RWPE2 (cell line): ENCODE measurements at regions not wholly inside any gene's neighbourhood (a gene's known extent, or its start where the extent isn't known, plus 50 kb on each side); places are given as distances from the start of the nearest gene placed in this dataset.
A peak's percentile ranks its signal among the peaks of the same experiment; 100 is the strongest.

Experiments used
- ATAC-seq: fragments of 200-7000 bp; cut with Tn5 transposase; 3 replicates; pipeline ENCODE4 v1.9.1; 2021; ENCODE audit warnings: low read depth
- DNase-seq: peaks from one replicate; pipeline ENCODE4 v3.0.0-alpha.2; 2020; ENCODE audit warnings: low spot score
- H3K27ac ChIP-seq: fragments of 450-650 bp; 2 replicates; pipeline ENCODE4 v1.5.1; 2017; ENCODE audit warnings: mild to moderate bottlenecking; ENCODE audit not compliant: poor library complexity, severe bottlenecking
- H3K27me3 ChIP-seq: fragments of 250-450 bp; sonication (Bioruptor Pico); 2 replicates; pipeline ENCODE4 v1.5.1; 2021; ENCODE audit warnings: mild to moderate bottlenecking, moderate library complexity; ENCODE audit not compliant: insufficient read depth, poor library complexity, severe bottlenecking
- H3K36me3 ChIP-seq: fragments of 250-450 bp; sonication (Bioruptor Pico); 2 replicates; pipeline ENCODE4 v1.5.1; 2020; ENCODE audit warnings: low read depth, mild to moderate bottlenecking, moderate library complexity
- H3K4me1 ChIP-seq: fragments of 250-450 bp; sonication (Bioruptor Pico); 2 replicates; pipeline ENCODE4 v1.5.1; 2021; ENCODE audit warnings: mild to moderate bottlenecking, moderate library complexity; ENCODE audit not compliant: insufficient read depth, poor library complexity, severe bottlenecking
- H3K4me3 ChIP-seq: fragments of 250-450 bp; sonication (Bioruptor Pico); 2 replicates; pipeline ENCODE4 v1.5.1; 2021; ENCODE audit warnings: mild to moderate bottlenecking, moderate library complexity; ENCODE audit not compliant: severe bottlenecking
- H3K9me3 ChIP-seq: fragments of 250-450 bp; sonication (Bioruptor Pico); 2 replicates; pipeline ENCODE4 v1.5.1; 2021; ENCODE audit warnings: mild to moderate bottlenecking, moderate library complexity; ENCODE audit not compliant: severe bottlenecking
- TF ChIP-seq, protein P1 (sequence below): fragments of 450-650 bp; IDR thresholded peaks from one replicate; pipeline ENCODE4 v1.5.1; 2017; ENCODE audit warnings: mild to moderate bottlenecking, moderate library complexity; ENCODE audit not compliant: poor library complexity, severe bottlenecking

DNA sequence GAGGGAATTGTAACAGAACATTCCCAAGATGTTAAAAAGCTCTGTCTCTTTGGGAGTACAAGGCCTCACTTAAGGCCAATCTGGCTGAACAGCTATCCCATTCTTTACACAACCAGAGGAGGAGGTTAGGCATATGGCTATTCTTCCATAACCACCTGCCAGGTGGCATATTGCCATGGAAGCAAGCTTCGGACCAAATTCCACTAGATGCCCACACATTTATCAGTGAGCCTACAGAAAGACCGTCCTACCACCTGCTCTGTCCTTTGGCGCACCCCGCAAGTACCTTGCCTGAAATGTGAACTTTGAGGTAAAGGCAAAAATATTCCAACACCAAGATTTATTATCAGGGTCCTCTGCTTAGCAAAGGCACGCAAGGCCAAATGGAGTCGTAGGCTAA is 519.9 kb upstream of the TNP1 start:
- Histone ChIP-seq H3K27me3 (no peaks in the 10 kb centered on the region), H3K27ac (no peak overlapping the region), H3K4me3 (no peak overlapping the region), H3K4me1 (no peaks in the 10 kb centered on the region), H3K36me3 (no peaks in the 10 kb centered on the region), H3K9me3 (no peaks in the 10 kb centered on the region)
- TF ChIP-seq, protein P1, sequence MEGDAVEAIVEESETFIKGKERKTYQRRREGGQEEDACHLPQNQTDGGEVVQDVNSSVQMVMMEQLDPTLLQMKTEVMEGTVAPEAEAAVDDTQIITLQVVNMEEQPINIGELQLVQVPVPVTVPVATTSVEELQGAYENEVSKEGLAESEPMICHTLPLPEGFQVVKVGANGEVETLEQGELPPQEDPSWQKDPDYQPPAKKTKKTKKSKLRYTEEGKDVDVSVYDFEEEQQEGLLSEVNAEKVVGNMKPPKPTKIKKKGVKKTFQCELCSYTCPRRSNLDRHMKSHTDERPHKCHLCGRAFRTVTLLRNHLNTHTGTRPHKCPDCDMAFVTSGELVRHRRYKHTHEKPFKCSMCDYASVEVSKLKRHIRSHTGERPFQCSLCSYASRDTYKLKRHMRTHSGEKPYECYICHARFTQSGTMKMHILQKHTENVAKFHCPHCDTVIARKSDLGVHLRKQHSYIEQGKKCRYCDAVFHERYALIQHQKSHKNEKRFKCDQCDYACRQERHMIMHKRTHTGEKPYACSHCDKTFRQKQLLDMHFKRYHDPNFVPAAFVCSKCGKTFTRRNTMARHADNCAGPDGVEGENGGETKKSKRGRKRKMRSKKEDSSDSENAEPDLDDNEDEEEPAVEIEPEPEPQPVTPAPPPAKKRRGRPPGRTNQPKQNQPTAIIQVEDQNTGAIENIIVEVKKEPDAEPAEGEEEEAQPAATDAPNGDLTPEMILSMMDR, result no peak
- ATAC-seq (no peak), DNase-seq (no peak)

DNA sequence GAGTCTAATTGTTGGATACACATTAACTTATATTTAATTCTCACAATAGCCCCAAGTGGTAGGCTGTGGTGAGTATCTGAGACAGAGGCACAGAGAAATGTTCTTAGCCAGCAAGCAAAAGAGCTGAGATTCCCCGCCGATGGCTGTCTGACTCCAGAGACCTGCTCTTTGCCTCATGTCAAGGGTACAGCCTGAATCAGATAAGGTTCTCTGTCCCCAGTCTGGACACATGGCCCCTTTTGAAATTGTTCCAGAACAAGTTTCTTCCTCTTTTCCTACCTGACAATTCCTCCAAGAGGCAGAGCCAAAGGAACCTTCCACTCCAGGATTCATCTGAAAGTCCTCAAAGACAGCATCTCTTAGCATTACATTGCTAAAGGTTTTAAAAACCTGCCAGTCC is 512.9 kb upstream of the TNP1 start:
- Histone ChIP-seq H3K4me3 (no peak overlapping the region), H3K27me3 (no peaks in the 10 kb centered on the region), H3K36me3 (no peaks in the 10 kb centered on the region), H3K9me3 (no peaks in the 10 kb centered on the region), H3K27ac (no peak overlapping the region), H3K4me1 (peaks cover 10% of the 10 kb centered on the region)
- DNase-seq, result no peak
- no peak for ATAC-seq
- TF ChIP-seq, protein P1, result no peak

DNA sequence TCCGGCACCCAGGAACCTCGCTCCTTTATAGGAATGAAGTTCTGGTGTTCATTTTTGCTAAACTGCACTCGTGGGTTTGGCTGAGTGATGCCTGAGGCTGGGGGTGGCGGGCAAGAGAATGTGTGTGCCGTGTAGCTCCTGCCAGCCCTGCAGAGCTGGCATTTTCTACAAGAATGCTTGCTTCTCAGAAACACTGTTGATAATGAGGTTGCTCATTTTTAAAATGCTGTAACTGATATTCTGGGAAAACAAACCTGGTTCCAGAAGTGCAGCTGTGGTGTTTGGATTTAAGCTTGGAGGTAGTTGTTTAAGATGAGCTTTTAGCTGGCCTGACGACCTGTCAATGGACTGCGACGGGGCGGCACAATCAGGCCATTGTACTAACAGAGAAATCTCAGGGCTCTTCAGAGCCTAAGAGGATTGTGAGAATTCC is 511.9 kb upstream of the TNP1 start:
- no peak overlapping the region for H3K4me3 ChIP-seq
- no peak overlapping the region for H3K27ac ChIP-seq
- H3K27me3 ChIP-seq, result no peaks in the 10 kb centered on the region
- no peaks in the 10 kb centered on the region for H3K36me3 ChIP-seq
- peaks cover 20% of the 10 kb centered on the region for H3K4me1 ChIP-seq
- DNase-seq, result no peak
- TF ChIP-seq, protein P1, result no peak
- ATAC-seq, result no peak
- no peaks in the 10 kb centered on the region for H3K9me3 ChIP-seq

DNA sequence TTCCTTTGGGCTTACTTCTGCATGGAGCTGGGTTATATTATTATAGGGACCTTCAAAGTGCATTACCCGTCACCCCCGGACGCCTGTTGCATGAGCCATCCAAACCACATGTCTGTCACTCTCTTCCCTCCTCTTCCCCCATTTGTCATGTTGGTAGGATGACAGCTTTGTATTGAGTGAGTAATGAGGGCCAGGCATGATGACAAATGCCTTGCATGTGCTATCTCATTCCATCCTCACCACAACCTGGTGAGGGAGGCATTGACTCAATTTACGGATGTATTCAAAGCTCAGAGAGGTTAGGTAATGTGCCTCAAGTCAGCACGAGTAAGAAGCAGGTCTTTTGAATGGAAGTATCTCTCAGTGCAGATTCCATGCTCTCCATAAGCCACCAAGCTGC is 510.5 kb upstream of the TNP1 start:
- DNase-seq, result no peak
- no peaks in the 10 kb centered on the region for H3K36me3 ChIP-seq

DNA sequence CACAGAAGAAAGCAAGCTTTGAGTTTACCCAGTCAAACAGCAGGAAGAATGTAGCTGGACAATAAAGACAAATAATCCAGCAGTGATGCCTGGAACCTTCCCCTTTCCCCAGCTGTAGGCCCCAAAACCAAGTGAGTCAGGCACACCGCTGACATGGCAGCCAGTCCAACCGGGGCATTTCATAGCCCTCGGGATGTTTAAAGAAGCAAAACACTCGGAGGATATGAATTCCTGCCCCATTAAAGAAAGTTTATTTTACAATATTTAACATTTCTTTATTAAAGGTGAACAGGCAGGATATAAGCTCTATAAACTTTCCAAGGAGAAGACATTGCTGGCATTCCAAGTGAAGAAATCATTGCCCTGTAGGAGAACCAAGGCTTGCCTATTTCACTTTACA is 507.6 kb upstream of the TNP1 start:
- ATAC-seq, result peak; percentile 51
- Histone ChIP-seq H3K9me3 (no peaks in the 10 kb centered on the region), H3K36me3 (no peaks in the 10 kb centered on the region), H3K27me3 (no peaks in the 10 kb centered on the region), H3K27ac (peak overlapping the region; percentile 69), H3K4me3 (no peak overlapping the region), H3K4me1 (peaks cover 23% of the 10 kb centered on the region)
- no peak for DNase-seq
- TF ChIP-seq, protein P1, result no peak

More for the DNA sequence above, 510.5 kb upstream of the TNP1 start:
- peaks cover 23% of the 10 kb centered on the region for H3K4me1 ChIP-seq
- no peaks in the 10 kb centered on the region for H3K27me3 ChIP-seq
- TF ChIP-seq, protein P1, result peak; percentile 43
- peak overlapping the region; percentile 0 for H3K27ac ChIP-seq
- peak; percentile 91 for ATAC-seq
- H3K9me3 ChIP-seq, result no peaks in the 10 kb centered on the region
- H3K4me3 ChIP-seq, result no peak overlapping the region
